ENCODE measurements at regions not wholly inside any gene's neighbourhood (a gene's known extent, or its start where the extent isn't known, plus 50 kb on each side); places are given as distances from the start of the nearest gene placed in this dataset.

GRCh38 chr6:15152700-15153099, 93.2 kb upstream of the JARID2 start:
- no peaks in the 10 kb centered on the region for H4K20me1 ChIP-seq (ENCODE audit: control insufficient read depth, insufficient read depth, low read depth, low read length)
- H3K4me2 ChIP-seq (ENCODE audit: low read length): no peak overlapping the region
- no peak overlapping the region for H3K4me3 ChIP-seq (ENCODE audit: low read length)
- no peaks in the 10 kb centered on the region for H3K27me3 ChIP-seq (ENCODE audit: control insufficient read depth, low read length)
- no peaks in the 10 kb centered on the region for H3K79me2 ChIP-seq (ENCODE audit: control insufficient read depth, low read length)
- H3K36me3 ChIP-seq (ENCODE audit: control insufficient read depth, low read length): no peaks in the 10 kb centered on the region
- no peak for TF ChIP-seq EZH2phosphoT487 (IDR thresholded peaks at IDR 0.05; ENCODE audit: borderline replicate concordance, low read length)
- TF ChIP-seq, protein P1, sequence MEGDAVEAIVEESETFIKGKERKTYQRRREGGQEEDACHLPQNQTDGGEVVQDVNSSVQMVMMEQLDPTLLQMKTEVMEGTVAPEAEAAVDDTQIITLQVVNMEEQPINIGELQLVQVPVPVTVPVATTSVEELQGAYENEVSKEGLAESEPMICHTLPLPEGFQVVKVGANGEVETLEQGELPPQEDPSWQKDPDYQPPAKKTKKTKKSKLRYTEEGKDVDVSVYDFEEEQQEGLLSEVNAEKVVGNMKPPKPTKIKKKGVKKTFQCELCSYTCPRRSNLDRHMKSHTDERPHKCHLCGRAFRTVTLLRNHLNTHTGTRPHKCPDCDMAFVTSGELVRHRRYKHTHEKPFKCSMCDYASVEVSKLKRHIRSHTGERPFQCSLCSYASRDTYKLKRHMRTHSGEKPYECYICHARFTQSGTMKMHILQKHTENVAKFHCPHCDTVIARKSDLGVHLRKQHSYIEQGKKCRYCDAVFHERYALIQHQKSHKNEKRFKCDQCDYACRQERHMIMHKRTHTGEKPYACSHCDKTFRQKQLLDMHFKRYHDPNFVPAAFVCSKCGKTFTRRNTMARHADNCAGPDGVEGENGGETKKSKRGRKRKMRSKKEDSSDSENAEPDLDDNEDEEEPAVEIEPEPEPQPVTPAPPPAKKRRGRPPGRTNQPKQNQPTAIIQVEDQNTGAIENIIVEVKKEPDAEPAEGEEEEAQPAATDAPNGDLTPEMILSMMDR (IDR thresholded peaks at IDR 0.05; ENCODE audit: low read depth, low read length, poor library complexity, severe bottlenecking): no peak
- no peaks in the 10 kb centered on the region for H3K9me2 ChIP-seq (replicated peaks; ENCODE audit: control insufficient read depth, low read length)
- H3K4me1 ChIP-seq (ENCODE audit: control insufficient read depth, low read length): peaks cover 20% of the 10 kb centered on the region
- no peaks in the 10 kb centered on the region for H3K9me3 ChIP-seq (ENCODE audit: control insufficient read depth, insufficient read depth, low read length)
- H3K27ac ChIP-seq (ENCODE audit: low read depth, low read length): no peak overlapping the region
- peaks cover 2% of the 10 kb centered on the region; the same call in 1 of the 2 replicates for H3F3A ChIP-seq (ENCODE audit: control insufficient read depth, insufficient read depth)

DNA sequence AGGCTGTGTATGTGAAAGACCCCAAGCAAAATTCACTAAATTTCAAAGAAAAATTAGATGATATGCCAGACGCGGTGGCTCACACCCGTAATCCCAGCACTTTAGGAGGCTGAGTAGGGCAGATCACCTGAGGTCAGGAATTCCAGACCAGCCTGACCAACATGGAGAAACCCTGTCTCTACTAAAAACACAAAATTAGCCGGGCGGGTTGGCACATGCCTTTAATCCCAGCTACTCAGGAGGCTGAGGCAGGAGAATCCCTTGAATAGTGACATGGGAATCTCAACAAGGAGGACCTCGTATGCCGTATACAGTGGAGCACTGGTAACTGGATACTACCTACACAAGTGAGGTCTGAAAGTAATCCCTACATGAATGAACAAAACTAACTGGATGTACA, 92.7 kb upstream of the JARID2 start:
- no peak overlapping the region for H3K27ac ChIP-seq (ENCODE audit: low read depth, low read length)
- H3K4me1 ChIP-seq (ENCODE audit: control insufficient read depth, low read length): peaks cover 20% of the 10 kb centered on the region
- H3K4me3 ChIP-seq (ENCODE audit: low read length): no peak overlapping the region
- H3K9me2 ChIP-seq (replicated peaks; ENCODE audit: control insufficient read depth, low read length): no peaks in the 10 kb centered on the region
- no peaks in the 10 kb centered on the region for H3K79me2 ChIP-seq (ENCODE audit: control insufficient read depth, low read length)
- no peaks in the 10 kb centered on the region for H4K20me1 ChIP-seq (ENCODE audit: control insufficient read depth, insufficient read depth, low read depth, low read length)
- H3K4me2 ChIP-seq (ENCODE audit: low read length): no peak overlapping the region
- H3F3A ChIP-seq (ENCODE audit: control insufficient read depth, insufficient read depth): peaks cover 2% of the 10 kb centered on the region; the same call in 1 of the 2 replicates
- no peaks in the 10 kb centered on the region for H3K9me3 ChIP-seq (ENCODE audit: control insufficient read depth, insufficient read depth, low read length)
- H3K27me3 ChIP-seq (ENCODE audit: control insufficient read depth, low read length): no peaks in the 10 kb centered on the region
- TF ChIP-seq, protein P1 (IDR thresholded peaks at IDR 0.05; ENCODE audit: low read depth, low read length, poor library complexity, severe bottlenecking): no peak
- TF ChIP-seq EZH2phosphoT487 (IDR thresholded peaks at IDR 0.05; ENCODE audit: borderline replicate concordance, low read length): no peak
- no peaks in the 10 kb centered on the region for H3K36me3 ChIP-seq (ENCODE audit: control insufficient read depth, low read length)

GRCh38 chr6:15157479-15157878, 88.4 kb upstream of the JARID2 start:
- no peak overlapping the region for H3K4me3 ChIP-seq (ENCODE audit: low read length)
- H4K20me1 ChIP-seq (ENCODE audit: control insufficient read depth, insufficient read depth, low read depth, low read length): no peaks in the 10 kb centered on the region
- no peak for TF ChIP-seq EZH2phosphoT487 (IDR thresholded peaks at IDR 0.05; ENCODE audit: borderline replicate concordance, low read length)
- TF ChIP-seq, protein P1 (IDR thresholded peaks at IDR 0.05; ENCODE audit: low read depth, low read length, poor library complexity, severe bottlenecking): no peak
- H3K36me3 ChIP-seq (ENCODE audit: control insufficient read depth, low read length): no peaks in the 10 kb centered on the region
- no peak overlapping the region for H3K27ac ChIP-seq (ENCODE audit: low read depth, low read length)
- no peaks in the 10 kb centered on the region for H3K27me3 ChIP-seq (ENCODE audit: control insufficient read depth, low read length)
- no peaks in the 10 kb centered on the region for H3K9me2 ChIP-seq (replicated peaks; ENCODE audit: control insufficient read depth, low read length)
- H3K79me2 ChIP-seq (ENCODE audit: control insufficient read depth, low read length): no peaks in the 10 kb centered on the region
- H3K4me1 ChIP-seq (ENCODE audit: control insufficient read depth, low read length): no peaks in the 10 kb centered on the region
- no peak overlapping the region for H3K4me2 ChIP-seq (ENCODE audit: low read length)
- H3F3A ChIP-seq (ENCODE audit: control insufficient read depth, insufficient read depth): no peaks in the 10 kb centered on the region
- no peaks in the 10 kb centered on the region for H3K9me3 ChIP-seq (ENCODE audit: control insufficient read depth, insufficient read depth, low read length)
